ENCODE measurements at regions not wholly inside any gene's neighbourhood (a gene's known extent, or its start where the extent isn't known, plus 50 kb on each side); places are given as distances from the start of the nearest gene placed in this dataset.

DNA sequence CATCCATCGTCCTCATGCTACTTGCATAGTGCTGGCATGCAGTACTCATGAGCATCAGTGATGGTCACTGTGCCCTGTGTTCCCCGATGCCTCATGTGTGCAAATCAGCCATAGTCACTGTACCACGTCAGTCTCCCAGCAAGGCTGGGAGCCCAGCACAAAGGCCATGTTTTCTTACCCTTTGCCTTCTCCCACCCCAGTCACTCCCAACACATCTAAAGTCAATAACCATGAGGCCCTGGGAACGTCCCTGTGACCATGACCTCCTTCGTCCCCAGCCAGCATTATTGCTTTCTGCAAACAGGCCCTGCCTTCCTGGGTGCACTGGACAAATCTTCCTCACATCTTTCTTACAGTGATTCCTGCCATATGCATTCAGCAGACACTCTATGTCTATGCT, 406.1 kb downstream of the ICE1 start:
- DNase-seq (no peak), ATAC-seq (no peak), FAIRE-seq (no peak)
- Histone ChIP-seq H3K27ac (no peak overlapping the region), H3K9me3 (no peaks in the 10 kb centered on the region), H3K4me1 (no peaks in the 10 kb centered on the region), H3K27me3 (no peaks in the 10 kb centered on the region), H3K4me3 (no peak overlapping the region), H3K36me3 (no peaks in the 10 kb centered on the region)
- TF ChIP-seq, protein P1, sequence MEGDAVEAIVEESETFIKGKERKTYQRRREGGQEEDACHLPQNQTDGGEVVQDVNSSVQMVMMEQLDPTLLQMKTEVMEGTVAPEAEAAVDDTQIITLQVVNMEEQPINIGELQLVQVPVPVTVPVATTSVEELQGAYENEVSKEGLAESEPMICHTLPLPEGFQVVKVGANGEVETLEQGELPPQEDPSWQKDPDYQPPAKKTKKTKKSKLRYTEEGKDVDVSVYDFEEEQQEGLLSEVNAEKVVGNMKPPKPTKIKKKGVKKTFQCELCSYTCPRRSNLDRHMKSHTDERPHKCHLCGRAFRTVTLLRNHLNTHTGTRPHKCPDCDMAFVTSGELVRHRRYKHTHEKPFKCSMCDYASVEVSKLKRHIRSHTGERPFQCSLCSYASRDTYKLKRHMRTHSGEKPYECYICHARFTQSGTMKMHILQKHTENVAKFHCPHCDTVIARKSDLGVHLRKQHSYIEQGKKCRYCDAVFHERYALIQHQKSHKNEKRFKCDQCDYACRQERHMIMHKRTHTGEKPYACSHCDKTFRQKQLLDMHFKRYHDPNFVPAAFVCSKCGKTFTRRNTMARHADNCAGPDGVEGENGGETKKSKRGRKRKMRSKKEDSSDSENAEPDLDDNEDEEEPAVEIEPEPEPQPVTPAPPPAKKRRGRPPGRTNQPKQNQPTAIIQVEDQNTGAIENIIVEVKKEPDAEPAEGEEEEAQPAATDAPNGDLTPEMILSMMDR (IDR thresholded peaks at IDR 0.05), result no peak
- intact Hi-C loops (cut with DNase I), result no loop called here
- 60 to 69% methylated on average over 5 of the region's 5 CpGs for WGBS, 2 donors

DNA sequence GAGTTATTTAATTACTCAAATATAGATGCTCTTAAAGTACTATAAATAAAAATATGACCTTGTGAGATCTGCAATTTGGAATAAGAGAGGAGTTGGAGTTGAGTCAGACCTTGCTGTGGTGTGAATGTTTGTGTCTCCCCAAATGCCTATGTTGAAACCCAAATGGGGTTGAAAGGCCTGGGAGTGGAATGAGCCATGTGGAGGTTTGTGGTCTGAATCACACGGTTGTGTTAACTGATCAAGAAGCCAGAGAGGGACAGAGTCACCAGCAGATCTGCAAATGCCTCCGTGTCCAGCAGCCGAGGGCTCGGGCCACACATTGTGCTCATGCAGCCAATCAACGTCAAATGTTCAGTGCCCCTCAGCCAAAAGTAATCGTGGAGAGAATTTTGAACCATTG, 404.4 kb downstream of the ICE1 start:
- FAIRE-seq (no peak), ATAC-seq (peak in 2 of 4 donors; percentile 16 to 20), DNase-seq (no peak)
- WGBS, 2 donors, result 49 to 71% methylated on average over 6 of the region's 6 CpGs
- Histone ChIP-seq H3K27me3 (no peaks in the 10 kb centered on the region), H3K9me3 (no peaks in the 10 kb centered on the region), H3K4me3 (no peak overlapping the region), H3K36me3 (no peaks in the 10 kb centered on the region), H3K27ac (no peak overlapping the region), H3K4me1 (no peaks in the 10 kb centered on the region)
- TF ChIP-seq, protein P1 (IDR thresholded peaks at IDR 0.05), result no peak
- intact Hi-C loops (cut with DNase I), result no loop called here

DNA sequence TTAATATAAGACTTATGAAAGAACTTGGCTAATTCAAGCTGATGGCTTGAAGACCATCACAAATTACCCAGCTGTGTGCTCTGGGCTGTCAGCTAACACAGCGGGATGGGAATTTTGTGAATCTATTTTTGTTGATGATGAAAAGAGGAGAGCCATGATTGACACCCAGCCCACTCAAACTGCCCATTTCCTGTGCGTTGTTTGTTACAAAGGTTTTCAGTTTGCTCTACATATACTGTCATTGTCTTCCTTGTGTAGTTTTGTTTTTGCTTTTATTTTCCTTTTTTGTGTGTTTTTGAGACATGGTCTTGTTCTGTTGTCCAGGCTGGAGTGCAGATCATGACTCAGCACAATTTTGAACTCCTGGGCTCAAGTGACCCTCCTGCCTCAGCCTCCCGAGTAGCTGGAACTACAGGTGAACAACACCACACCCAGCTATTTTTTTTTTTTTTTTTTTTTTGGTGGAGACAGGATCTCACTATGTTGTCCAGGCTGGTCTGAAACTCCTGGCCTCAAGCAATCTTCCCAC, 400.3 kb downstream of the ICE1 start:
- H3K27me3 ChIP-seq, result no peaks in the 10 kb centered on the region
- ATAC-seq, result no peak
- no peaks in the 10 kb centered on the region for H3K4me1 ChIP-seq
- intact Hi-C loops (cut with DNase I), result no loop called here
- 73 to 83% methylated on average over 3 of the region's 3 CpGs for WGBS, 2 donors
- no peaks in the 10 kb centered on the region for H3K36me3 ChIP-seq
- TF ChIP-seq, protein P1 (IDR thresholded peaks at IDR 0.05), result no peak
- no peaks in the 10 kb centered on the region for H3K9me3 ChIP-seq
- H3K4me3 ChIP-seq, result no peak overlapping the region
- H3K27ac ChIP-seq, result no peak overlapping the region
- DNase-seq, result no peak
- no peak for FAIRE-seq

DNA sequence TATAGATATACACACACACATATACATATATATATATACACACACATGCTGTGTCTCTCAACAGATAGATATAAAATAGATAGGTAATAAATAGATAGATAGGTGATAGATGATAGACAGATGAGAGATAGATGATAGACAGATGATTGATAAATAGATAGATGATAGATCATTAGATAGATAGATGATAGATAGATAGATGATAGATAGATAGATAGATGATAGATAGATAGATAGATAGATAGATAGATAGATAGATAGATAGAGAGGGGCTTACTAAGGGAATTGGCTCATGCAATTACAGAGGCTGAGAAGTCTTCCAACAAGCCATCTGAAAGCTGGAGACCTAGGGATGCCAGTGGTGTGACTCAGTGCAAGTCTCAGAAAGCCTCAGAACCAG, 394.5 kb downstream of the ICE1 start:
- no peak for FAIRE-seq
- Histone ChIP-seq H3K36me3 (no peaks in the 10 kb centered on the region), H3K4me3 (no peak overlapping the region), H3K9me3 (no peaks in the 10 kb centered on the region), H3K27ac (no peak overlapping the region), H3K27me3 (no peaks in the 10 kb centered on the region), H3K4me1 (no peaks in the 10 kb centered on the region)
- ATAC-seq, result no peak
- intact Hi-C loops (cut with DNase I), result no loop called here
- DNase-seq, result no peak
- TF ChIP-seq, protein P1 (IDR thresholded peaks at IDR 0.05), result no peak

DNA sequence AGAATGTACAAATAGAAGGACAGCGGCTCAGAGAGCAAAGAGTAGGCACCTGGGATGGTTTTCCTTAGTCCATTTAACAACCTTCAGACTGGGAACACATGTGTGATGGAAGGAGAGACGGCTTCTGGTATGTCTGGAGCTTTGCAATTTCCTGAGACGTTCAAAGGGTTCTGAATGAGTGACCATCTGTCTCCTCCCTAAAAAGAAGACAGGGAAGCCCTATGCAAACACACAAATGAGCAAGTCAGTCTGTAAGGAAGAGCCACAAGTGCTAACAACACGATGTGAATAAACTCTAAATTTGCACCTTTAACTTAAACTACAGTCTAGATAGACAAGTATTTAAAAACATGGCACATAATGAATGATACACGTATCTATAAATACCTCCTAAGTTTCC, 391.0 kb downstream of the ICE1 start:
- intact Hi-C loops (cut with DNase I), result no loop called here
- no peak overlapping the region for H3K27ac ChIP-seq
- H3K36me3 ChIP-seq, result no peaks in the 10 kb centered on the region
- DNase-seq (no peak), FAIRE-seq (no peak), ATAC-seq (no peak)
- no peak overlapping the region for H3K4me3 ChIP-seq
- 32 to 47% methylated on average over 5 of the region's 5 CpGs for WGBS, 2 donors
- no peaks in the 10 kb centered on the region for H3K4me1 ChIP-seq
- H3K27me3 ChIP-seq, result no peaks in the 10 kb centered on the region
- TF ChIP-seq, protein P1 (IDR thresholded peaks at IDR 0.05), result no peak
- H3K9me3 ChIP-seq, result no peaks in the 10 kb centered on the region
